Myocyte (in vitro differentiated cells): ENCODE measurements at regions not wholly inside any gene's neighbourhood (a gene's known extent, or its start where the extent isn't known, plus 50 kb on each side); places are given as distances from the start of the nearest gene placed in this dataset.
"Not testable (repeated sequence)": the region's sequence is repeated elsewhere in the genome, so short reads cannot be mapped to it uniquely, and the experiment has no call there.

ENCODE experiments used
- DNase-seq: peaks from one replicate; pipeline ENCODE4 v3.0.0-alpha.2; 2012; ENCODE audit warnings: low read depth

GRCh38 chr5:152184266-152184665, 220.8 kb downstream of the NMUR2 start:
- DNase-seq, result no peak

- no peak for DNase-seq
These were observed 223.6 kb downstream of the NMUR2 start for GRCh38 chr5:152181461-152181860.

- no peak for DNase-seq
These were observed 226.8 kb downstream of the NMUR2 start for GRCh38 chr5:152178350-152178699.

- DNase-seq, result no peak
These were observed 227.3 kb downstream of the NMUR2 start for GRCh38 chr5:152177626-152178349.

- no peak for DNase-seq
These were observed 233.2 kb downstream of the NMUR2 start for GRCh38 chr5:152171888-152172287.

GRCh38 chr5:152170350-152170749, 234.7 kb downstream of the NMUR2 start:
- peak; percentile 9 for DNase-seq

GRCh38 chr5:152164860-152165259, 240.2 kb upstream of the GLRA1 start:
- DNase-seq, result no peak

GRCh38 chr5:152159894-152160293, 235.2 kb upstream of the GLRA1 start:
- DNase-seq, result not testable (repeated sequence)

- not testable (repeated sequence) for DNase-seq
These were observed 229.8 kb upstream of the GLRA1 start for GRCh38 chr5:152154452-152154851.

GRCh38 chr5:152151940-152152339, 227.3 kb upstream of the GLRA1 start:
- no peak for DNase-seq

GRCh38 chr5:152151113-152151512, 226.5 kb upstream of the GLRA1 start:
- no peak for DNase-seq

GRCh38 chr5:152147286-152147685, 222.6 kb upstream of the GLRA1 start:
- DNase-seq, result no peak

- DNase-seq, result no peak
These were observed 221.9 kb upstream of the GLRA1 start for GRCh38 chr5:152146566-152146965.

GRCh38 chr5:152144556-152144955, 219.9 kb upstream of the GLRA1 start:
- no peak for DNase-seq

- DNase-seq, result no peak
These were observed 219.4 kb upstream of the GLRA1 start for GRCh38 chr5:152144030-152144429.

GRCh38 chr5:152142840-152143469, 218.3 kb upstream of the GLRA1 start:
- peak; percentile 65 for DNase-seq

GRCh38 chr5:152140347-152140746, 215.7 kb upstream of the GLRA1 start:
- DNase-seq, result no peak

- DNase-seq, result no peak
These were observed 212.4 kb upstream of the GLRA1 start for GRCh38 chr5:152137063-152137462.

- no peak for DNase-seq
These were observed 211.7 kb upstream of the GLRA1 start for GRCh38 chr5:152136321-152136720.

- no peak for DNase-seq
These were observed 211.2 kb upstream of the GLRA1 start for GRCh38 chr5:152135827-152136226.

GRCh38 chr5:152125661-152126205, 201.1 kb upstream of the GLRA1 start:
- no peak for DNase-seq

- no peak for DNase-seq
These were observed 199.9 kb upstream of the GLRA1 start for GRCh38 chr5:152124409-152125041.
